GM23248 (cell line): ENCODE measurements at regions not wholly inside any gene's neighbourhood (a gene's known extent, or its start where the extent isn't known, plus 50 kb on each side); places are given as distances from the start of the nearest gene placed in this dataset.

ENCODE experiments used
- EZH2 ChIP-seq: fragments of 200-600 bp; sonication (generic); IDR thresholded peaks from 2 replicates; pipeline ENCODE4 v1.6.1; 2018; ENCODE audit warnings: antibody characterized with exemption, mild to moderate bottlenecking; ENCODE audit not compliant: insufficient read depth, poor library complexity, severe bottlenecking
- EZH2phosphoT487 ChIP-seq: fragments of 200-600 bp; sonication (generic); IDR thresholded peaks from 2 replicates; pipeline ENCODE4 v1.6.1; 2018; ENCODE audit warnings: antibody characterized with exemption, moderate library complexity, mild to moderate bottlenecking, low read depth; ENCODE audit not compliant: insufficient read depth

DNA sequence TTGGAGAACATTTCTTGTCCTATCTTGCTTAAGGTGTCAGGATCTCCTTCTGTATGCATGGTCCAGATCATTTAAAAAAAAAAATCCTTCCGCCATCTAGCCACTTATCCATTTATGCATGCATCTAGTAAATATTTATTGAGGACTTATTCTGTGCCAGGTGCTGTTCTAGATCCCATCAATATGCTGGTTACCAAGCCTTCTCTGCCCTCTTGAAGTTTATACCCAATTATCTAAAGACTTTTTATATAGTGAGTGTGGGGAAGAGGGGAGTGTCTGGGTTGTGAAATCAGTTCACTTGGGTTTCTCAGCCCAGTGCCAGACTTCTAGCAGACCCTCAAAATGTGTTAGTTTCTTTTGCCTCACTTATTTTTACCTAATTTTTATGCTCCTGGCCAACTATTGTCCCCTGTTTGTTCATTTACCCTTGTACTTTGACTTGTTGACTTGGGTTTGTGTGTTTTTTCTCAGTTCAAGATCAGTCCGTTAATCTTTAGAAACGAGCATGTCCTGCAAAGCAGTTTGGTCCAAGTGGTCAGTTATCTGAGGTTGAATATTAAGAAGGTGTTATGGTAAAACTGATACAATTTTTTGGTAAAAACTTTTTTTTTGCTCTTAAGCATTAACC is 488.9 kb downstream of the PCNX1 start:
- TF ChIP-seq EZH2 = no peak
- TF ChIP-seq EZH2phosphoT487 = no peak
